CD4-positive, CD25-positive, alpha-beta regulatory T cell (primary cell): ENCODE measurements at regions not wholly inside any gene's neighbourhood (a gene's known extent, or its start where the extent isn't known, plus 50 kb on each side); places are given as distances from the start of the nearest gene placed in this dataset.
A peak's percentile ranks its signal among the peaks of the same experiment; 100 is the strongest.

Experiments
- ATAC-seq, 2 donors: fragments of 150-1000 bp; cut with Tn5 transposase; one replicate each; pipeline ENCODE4 v1.10.0; 2021; ENCODE audit warnings: low read depth in 2 of 2, moderate number of reproducible peaks in 2 of 2, moderate library complexity in 1 of 2
- DNase-seq, 3 donors: peaks; one replicate each; pipeline versions ENCODE4 v3.0.0 to v3.0.0-alpha.2; 2012 to 2022; ENCODE audit warnings: mixed read lengths in 1 of 3
- H3K27ac ChIP-seq: one replicate; pipeline ENCODE4 v1.7.0; 2013; ENCODE audit warnings: mild to moderate bottlenecking, low read length; ENCODE audit not compliant: insufficient read depth, poor library complexity, severe bottlenecking
- H3K27me3 ChIP-seq: one replicate; pipeline ENCODE4 v1.7.0; 2013; ENCODE audit warnings: low read length; ENCODE audit not compliant: control insufficient read depth, insufficient read depth
- H3K36me3 ChIP-seq: one replicate; pipeline ENCODE4 v1.7.0; 2013; ENCODE audit warnings: mild to moderate bottlenecking, low read length, moderate library complexity; ENCODE audit not compliant: control insufficient read depth, insufficient read depth
- H3K4me1 ChIP-seq: 2 replicates; pipeline ENCODE4 v1.7.0; 2013; ENCODE audit warnings: mild to moderate bottlenecking, low read length; ENCODE audit not compliant: insufficient read depth, control insufficient read depth, poor library complexity, severe bottlenecking
- H3K4me3 ChIP-seq: one replicate; pipeline ENCODE4 v1.7.0; 2013; ENCODE audit warnings: low read depth, mild to moderate bottlenecking, low read length, moderate library complexity
- H3K9me3 ChIP-seq, 2 experiments: 1 replicate in 1 of 2; 2 replicates in 1 of 2; pipeline ENCODE4 v1.7.0; 2013; ENCODE audit warnings: low read length in 2 of 2, mild to moderate bottlenecking in 1 of 2, moderate library complexity in 1 of 2; ENCODE audit not compliant: control insufficient read depth in 2 of 2
- H3K27ac Mint-ChIP-seq, 3 donors: one replicate each; pipeline ENCODE4 v1.8.0; 2020 to 2022; ENCODE audit warnings: mild to moderate bottlenecking in 3 of 3, mixed read lengths in 3 of 3, moderate library complexity in 2 of 3
- H3K27me3 Mint-ChIP-seq: one replicate; pipeline ENCODE4 v1.8.0; 2022; ENCODE audit warnings: mild to moderate bottlenecking, mixed read lengths
- H3K36me3 Mint-ChIP-seq: one replicate; pipeline ENCODE4 v1.8.0; 2020; ENCODE audit warnings: mixed read lengths
- H3K4me1 Mint-ChIP-seq, 4 donors: one replicate each; pipeline ENCODE4 v1.8.0; 2020 to 2022; ENCODE audit warnings: mixed read lengths in 4 of 4, mild to moderate bottlenecking in 1 of 4
- H3K4me3 Mint-ChIP-seq, 4 donors: one replicate each; pipeline ENCODE4 v1.8.0; 2020 to 2022; ENCODE audit warnings: mild to moderate bottlenecking in 4 of 4, mixed read lengths in 4 of 4, moderate library complexity in 3 of 4
- H3K9me3 Mint-ChIP-seq, 7 donors: one replicate each; pipeline ENCODE4 v1.8.0; 2020 to 2022; ENCODE audit warnings: mixed read lengths in 7 of 7, mild to moderate bottlenecking in 3 of 7, moderate library complexity in 2 of 7

- H3K36me3 ChIP-seq, result no peaks in the 10 kb centered on the region
- Mint-ChIP-seq H3K27me3 (no peaks in the 10 kb centered on the region), H3K27ac (no peak overlapping the region), H3K4me1 (no peaks in the 10 kb centered on the region), H3K9me3 (peaks cover 0 to 23% (median 13%) of the 10 kb centered on the region in 7 donors), H3K36me3 (no peaks in the 10 kb centered on the region), H3K4me3 (no peak overlapping the region)
- ATAC-seq (no peak), DNase-seq (no peak)
- H3K4me3 ChIP-seq, result no peak overlapping the region
- peaks cover 0 to 9% of the 10 kb centered on the region in 2 experiments for H3K9me3 ChIP-seq
- H3K27ac ChIP-seq, result no peak overlapping the region
- H3K4me1 ChIP-seq, result no peaks in the 10 kb centered on the region
- no peaks in the 10 kb centered on the region for H3K27me3 ChIP-seq
These were observed 204.4 kb upstream of the CDH10 start for GRCh38 chr5:24849210-24849609.

GRCh38 chr5:24831989-24832388 is 187.2 kb upstream of the CDH10 start:
- no peaks in the 10 kb centered on the region for H3K27me3 ChIP-seq
- ATAC-seq, result no peak
- no peaks in the 10 kb centered on the region for H3K36me3 ChIP-seq
- Mint-ChIP-seq H3K4me1 (no peaks in the 10 kb centered on the region), H3K27me3 (no peaks in the 10 kb centered on the region), H3K27ac (no peak overlapping the region), H3K9me3 (peaks cover 0 to 33% (median 3%) of the 10 kb centered on the region in 7 donors), H3K36me3 (no peaks in the 10 kb centered on the region), H3K4me3 (no peak overlapping the region)
- no peaks in the 10 kb centered on the region for H3K4me1 ChIP-seq
- no peak for DNase-seq
- no peak overlapping the region for H3K27ac ChIP-seq
- peaks cover 0 to 3% of the 10 kb centered on the region in 2 experiments for H3K9me3 ChIP-seq
- H3K4me3 ChIP-seq, result no peak overlapping the region

- no peaks in the 10 kb centered on the region for H3K4me1 ChIP-seq
- peaks cover 0 to 7% of the 10 kb centered on the region in 2 experiments for H3K9me3 ChIP-seq
- no peaks in the 10 kb centered on the region for H3K27me3 Mint-ChIP-seq
- H3K4me1 Mint-ChIP-seq, result no peaks in the 10 kb centered on the region
- H3K9me3 Mint-ChIP-seq, result peaks cover 0 to 26% (median 5%) of the 10 kb centered on the region in 7 donors
- H3K27ac Mint-ChIP-seq, result no peak overlapping the region
- no peaks in the 10 kb centered on the region for H3K36me3 Mint-ChIP-seq
- no peaks in the 10 kb centered on the region for H3K27me3 ChIP-seq
- H3K27ac ChIP-seq, result no peak overlapping the region
- no peak for DNase-seq
- H3K4me3 Mint-ChIP-seq, result no peak overlapping the region
- H3K36me3 ChIP-seq, result no peaks in the 10 kb centered on the region
- no peak for ATAC-seq
- H3K4me3 ChIP-seq, result no peak overlapping the region
These were observed 178.8 kb upstream of the CDH10 start for GRCh38 chr5:24823625-24824024.

- Histone ChIP-seq H3K27ac (no peak overlapping the region), H3K4me3 (no peak overlapping the region), H3K4me1 (no peaks in the 10 kb centered on the region), H3K36me3 (no peaks in the 10 kb centered on the region), H3K27me3 (no peaks in the 10 kb centered on the region), H3K9me3 (peaks cover 0 to 7% of the 10 kb centered on the region in 2 experiments)
- Mint-ChIP-seq H3K36me3 (no peaks in the 10 kb centered on the region), H3K27me3 (no peaks in the 10 kb centered on the region), H3K9me3 (peaks cover 0 to 31% (median 6%) of the 10 kb centered on the region in 7 donors), H3K27ac (no peak overlapping the region), H3K4me3 (no peak overlapping the region), H3K4me1 (no peaks in the 10 kb centered on the region)
- DNase-seq (no peak), ATAC-seq (no peak)
These were observed 175.1 kb upstream of the CDH10 start for GRCh38 chr5:24819841-24820240.

- Mint-ChIP-seq H3K4me3 (no peak overlapping the region), H3K4me1 (no peaks in the 10 kb centered on the region), H3K27ac (no peak overlapping the region), H3K27me3 (no peaks in the 10 kb centered on the region), H3K9me3 (peaks cover 0 to 36% (median 15%) of the 10 kb centered on the region in 7 donors), H3K36me3 (no peaks in the 10 kb centered on the region)
- Histone ChIP-seq H3K27me3 (no peaks in the 10 kb centered on the region), H3K27ac (no peak overlapping the region), H3K36me3 (no peaks in the 10 kb centered on the region), H3K9me3 (no peaks in the 10 kb centered on the region), H3K4me1 (no peaks in the 10 kb centered on the region), H3K4me3 (no peak overlapping the region)
- ATAC-seq (no peak), DNase-seq (no peak)
These were observed 173.2 kb upstream of the CDH10 start for GRCh38 chr5:24817966-24818365.

- H3K36me3 Mint-ChIP-seq, result no peaks in the 10 kb centered on the region
- Histone ChIP-seq H3K9me3 (no peaks in the 10 kb centered on the region), H3K36me3 (no peaks in the 10 kb centered on the region), H3K4me3 (no peak overlapping the region), H3K4me1 (no peaks in the 10 kb centered on the region), H3K27me3 (no peaks in the 10 kb centered on the region), H3K27ac (no peak overlapping the region)
- H3K27ac Mint-ChIP-seq, result no peak overlapping the region
- ATAC-seq, result no peak
- H3K4me1 Mint-ChIP-seq, result no peaks in the 10 kb centered on the region
- peaks cover 0 to 28% (median 14%) of the 10 kb centered on the region in 7 donors for H3K9me3 Mint-ChIP-seq
- H3K4me3 Mint-ChIP-seq, result peak overlapping the region in 1 of 4 donors; percentile 32
- no peaks in the 10 kb centered on the region for H3K27me3 Mint-ChIP-seq
- no peak for DNase-seq
These were observed 171.4 kb upstream of the CDH10 start for GRCh38 chr5:24816206-24816605.

GRCh38 chr5:24805230-24805629 is 160.5 kb upstream of the CDH10 start:
- no peaks in the 10 kb centered on the region for H3K27me3 Mint-ChIP-seq
- DNase-seq (no peak), ATAC-seq (no peak)
- no peaks in the 10 kb centered on the region for H3K27me3 ChIP-seq
- no peak overlapping the region for H3K4me3 Mint-ChIP-seq
- H3K36me3 Mint-ChIP-seq, result no peaks in the 10 kb centered on the region
- peaks cover 0 to 27% (median 10%) of the 10 kb centered on the region in 7 donors for H3K9me3 Mint-ChIP-seq
- H3K9me3 ChIP-seq, result peaks cover 2 to 11% of the 10 kb centered on the region in 2 experiments
- no peak overlapping the region for H3K27ac ChIP-seq
- no peaks in the 10 kb centered on the region for H3K4me1 ChIP-seq
- H3K4me3 ChIP-seq, result no peak overlapping the region
- H3K4me1 Mint-ChIP-seq, result no peaks in the 10 kb centered on the region
- H3K27ac Mint-ChIP-seq, result no peak overlapping the region
- no peaks in the 10 kb centered on the region for H3K36me3 ChIP-seq

GRCh38 chr5:24804221-24804681 is 159.5 kb upstream of the CDH10 start:
- peaks cover 1 to 20% (median 5%) of the 10 kb centered on the region in 7 donors for H3K9me3 Mint-ChIP-seq
- H3K36me3 ChIP-seq, result no peaks in the 10 kb centered on the region
- H3K27me3 ChIP-seq, result no peaks in the 10 kb centered on the region
- no peak overlapping the region for H3K27ac ChIP-seq
- no peak for DNase-seq
- no peak overlapping the region for H3K27ac Mint-ChIP-seq
- H3K27me3 Mint-ChIP-seq, result no peaks in the 10 kb centered on the region
- ATAC-seq, result no peak
- H3K4me1 ChIP-seq, result no peaks in the 10 kb centered on the region
- H3K9me3 ChIP-seq, result peaks cover 0 to 11% of the 10 kb centered on the region in 2 experiments
- H3K4me3 Mint-ChIP-seq, result no peak overlapping the region
- H3K4me3 ChIP-seq, result no peak overlapping the region
- H3K4me1 Mint-ChIP-seq, result no peaks in the 10 kb centered on the region
- H3K36me3 Mint-ChIP-seq, result no peaks in the 10 kb centered on the region
